ENCODE measurements at regions not wholly inside any gene's neighbourhood (a gene's known extent, or its start where the extent isn't known, plus 50 kb on each side); places are given as distances from the start of the nearest gene placed in this dataset.

- no peak for DNase-seq
Measured at GRCh38 chr6:26216359-26216885, 129.2 kb downstream of the HFE start.

- no peak for DNase-seq
Measured at GRCh38 chr6:26216886-26217713, 129.9 kb downstream of the HFE start.

- no peak for DNase-seq
Measured at GRCh38 chr6:26217714-26218075, 130.5 kb downstream of the HFE start.

GRCh38 chr6:26218824-26219223 is 131.6 kb downstream of the HFE start:
- no peak for DNase-seq

GRCh38 chr6:26220145-26220970 is 133.1 kb downstream of the HFE start:
- no peak for DNase-seq

GRCh38 chr6:26221186-26221585 is 134.0 kb downstream of the HFE start:
- DNase-seq: no peak

GRCh38 chr6:26222571-26222970 is 135.3 kb downstream of the HFE start:
- no peak for DNase-seq

- no peak for DNase-seq
Measured at GRCh38 chr6:26223228-26223627, 136.0 kb downstream of the HFE start.

- DNase-seq: no peak
Measured at GRCh38 chr6:26223650-26224546, 136.7 kb downstream of the HFE start.

GRCh38 chr6:26224547-26224912 is 137.3 kb downstream of the HFE start:
- no peak for DNase-seq

- DNase-seq: no peak
Measured at GRCh38 chr6:26224940-26225847, 138.0 kb downstream of the HFE start.

GRCh38 chr6:26225848-26226578 is 138.8 kb downstream of the HFE start:
- no peak for DNase-seq

- no peak for DNase-seq
Measured at GRCh38 chr6:26226579-26226967, 138.4 kb upstream of the BTN3A2 start.

- no peak for DNase-seq
Measured at GRCh38 chr6:26230351-26230750, 134.6 kb upstream of the BTN3A2 start.

- DNase-seq: no peak
Measured at GRCh38 chr6:26231006-26231587, 133.9 kb upstream of the BTN3A2 start.

- DNase-seq: no peak
Measured at GRCh38 chr6:26232306-26232939, 132.6 kb upstream of the BTN3A2 start.

- no peak for DNase-seq
Measured at GRCh38 chr6:26232940-26233648, 131.9 kb upstream of the BTN3A2 start.

- DNase-seq: no peak
Measured at GRCh38 chr6:26233649-26234420, 131.2 kb upstream of the BTN3A2 start.

All from SW 1271 (cell line).